H1 (cell line): ENCODE measurements at regions not wholly inside any gene's neighbourhood (a gene's known extent, or its start where the extent isn't known, plus 50 kb on each side); places are given as distances from the start of the nearest gene placed in this dataset.

Experiments
- ASH2L ChIP-seq: fragments of 200-600, 300-600 bp; sonication (generic); IDR thresholded peaks from one replicate; pipeline ENCODE4 v1.7.1; 2017; ENCODE audit warnings: low read length
- JUN ChIP-seq: IDR thresholded peaks from 2 replicates; pipeline ENCODE4 v1.6.1; 2011; ENCODE audit warnings: low read depth, mild to moderate bottlenecking, improper control_type of control experiment, low read length
- POLR2AphosphoS5 ChIP-seq: IDR thresholded peaks from 2 replicates; pipeline ENCODE4 v1.6.1; 2011; ENCODE audit warnings: low read depth, low read length
- TEAD4 ChIP-seq: IDR thresholded peaks from 2 replicates; pipeline ENCODE4 v1.6.1; 2012; ENCODE audit warnings: low read depth, low read length, inconsistent platforms, mixed read lengths
- TF ChIP-seq, protein P1 (sequence below): IDR thresholded peaks from 2 replicates; pipeline ENCODE4 v1.6.1; 2011; ENCODE audit warnings: low read length, improper control_type of control experiment

GRCh38 chr5:21452449-21452848, 1400.7 kb downstream of the CDH12 start (continued):
- no peak for TF ChIP-seq POLR2AphosphoS5
- no peak for TF ChIP-seq ASH2L
- no peak for TF ChIP-seq JUN
- TF ChIP-seq, protein P1, sequence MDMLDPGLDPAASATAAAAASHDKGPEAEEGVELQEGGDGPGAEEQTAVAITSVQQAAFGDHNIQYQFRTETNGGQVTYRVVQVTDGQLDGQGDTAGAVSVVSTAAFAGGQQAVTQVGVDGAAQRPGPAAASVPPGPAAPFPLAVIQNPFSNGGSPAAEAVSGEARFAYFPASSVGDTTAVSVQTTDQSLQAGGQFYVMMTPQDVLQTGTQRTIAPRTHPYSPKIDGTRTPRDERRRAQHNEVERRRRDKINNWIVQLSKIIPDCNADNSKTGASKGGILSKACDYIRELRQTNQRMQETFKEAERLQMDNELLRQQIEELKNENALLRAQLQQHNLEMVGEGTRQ: no peak
- no peak for TF ChIP-seq TEAD4
